ENCODE measurements at regions not wholly inside any gene's neighbourhood (a gene's known extent, or its start where the extent isn't known, plus 50 kb on each side); places are given as distances from the start of the nearest gene placed in this dataset.

- H3K27me3 ChIP-seq (ENCODE audit: control insufficient read depth, insufficient read depth, low read length), result no peaks in the 10 kb centered on the region
- WGBS (ENCODE audit: insufficient coverage, insufficient read length), result no CpG with 5 or more reads among the region's 4 CpGs
- H3K4me1 ChIP-seq (ENCODE audit: control insufficient read depth, insufficient read depth, low read length), result no peaks in the 10 kb centered on the region
- no peaks in the 10 kb centered on the region for H3K36me3 ChIP-seq (ENCODE audit: control insufficient read depth, insufficient read depth, low read length)
- no peak overlapping the region for H3K27ac ChIP-seq (ENCODE audit: low read length)
- H3K4me3 ChIP-seq (ENCODE audit: low read length), result no peak overlapping the region
- DNase-seq (ENCODE audit: low read depth, low spot score), result no peak
- no peaks in the 10 kb centered on the region for H3K9me3 ChIP-seq (ENCODE audit: control insufficient read depth, insufficient read depth, low read length)
These were observed 92.7 kb upstream of the KLF12 start for GRCh38 chr13:74226791-74227475.

GRCh38 chr13:74221752-74222151 lies 87.5 kb upstream of the KLF12 start:
- no peak for DNase-seq (ENCODE audit: low read depth, low spot score)
- WGBS (ENCODE audit: insufficient coverage, insufficient read length), result no CpG with 5 or more reads among the region's 2 CpGs
- H3K27ac ChIP-seq (ENCODE audit: low read length), result no peak overlapping the region
- H3K9me3 ChIP-seq (ENCODE audit: control insufficient read depth, insufficient read depth, low read length), result no peaks in the 10 kb centered on the region
- no peak overlapping the region for H3K4me3 ChIP-seq (ENCODE audit: low read length)
- H3K36me3 ChIP-seq (ENCODE audit: control insufficient read depth, insufficient read depth, low read length), result no peaks in the 10 kb centered on the region
- H3K27me3 ChIP-seq (ENCODE audit: control insufficient read depth, insufficient read depth, low read length), result no peaks in the 10 kb centered on the region
- H3K4me1 ChIP-seq (ENCODE audit: control insufficient read depth, insufficient read depth, low read length), result no peaks in the 10 kb centered on the region

- Histone ChIP-seq H3K36me3 (ENCODE audit: control insufficient read depth, insufficient read depth, low read length) (no peaks in the 10 kb centered on the region), H3K4me3 (ENCODE audit: low read length) (no peak overlapping the region)
- WGBS (ENCODE audit: insufficient coverage, insufficient read length), result no CpG with 5 or more reads among the region's 2 CpGs
These were observed 85.4 kb upstream of the KLF12 start for GRCh38 chr13:74219566-74219965.

GRCh38 chr13:74218291-74218690 lies 84.1 kb upstream of the KLF12 start:
- Histone ChIP-seq H3K27ac (ENCODE audit: low read length) (no peak overlapping the region), H3K36me3 (ENCODE audit: control insufficient read depth, insufficient read depth, low read length) (no peaks in the 10 kb centered on the region), H3K27me3 (ENCODE audit: control insufficient read depth, insufficient read depth, low read length) (no peaks in the 10 kb centered on the region), H3K4me3 (ENCODE audit: low read length) (no peak overlapping the region), H3K4me1 (ENCODE audit: control insufficient read depth, insufficient read depth, low read length) (no peaks in the 10 kb centered on the region), H3K9me3 (ENCODE audit: control insufficient read depth, insufficient read depth, low read length) (no peaks in the 10 kb centered on the region)
- no CpG with 5 or more reads among the region's 7 CpGs for WGBS (ENCODE audit: insufficient coverage, insufficient read length)
- DNase-seq (ENCODE audit: low read depth, low spot score), result no peak

More at GRCh38 chr13:74219566-74219965, 85.4 kb upstream of the KLF12 start:
- DNase-seq (ENCODE audit: low read depth, low spot score), result no peak
- Histone ChIP-seq H3K9me3 (ENCODE audit: control insufficient read depth, insufficient read depth, low read length) (no peaks in the 10 kb centered on the region), H3K27me3 (ENCODE audit: control insufficient read depth, insufficient read depth, low read length) (no peaks in the 10 kb centered on the region), H3K4me1 (ENCODE audit: control insufficient read depth, insufficient read depth, low read length) (no peaks in the 10 kb centered on the region), H3K27ac (ENCODE audit: low read length) (no peak overlapping the region)

- no CpG with 5 or more reads among the region's 1 CpG for WGBS (ENCODE audit: insufficient coverage, insufficient read length)
These were observed 83.6 kb upstream of the KLF12 start for GRCh38 chr13:74217811-74218210.

GRCh38 chr13:74215420-74215819 lies 81.2 kb upstream of the KLF12 start:
- Histone ChIP-seq H3K4me1 (ENCODE audit: control insufficient read depth, insufficient read depth, low read length) (no peaks in the 10 kb centered on the region), H3K36me3 (ENCODE audit: control insufficient read depth, insufficient read depth, low read length) (no peaks in the 10 kb centered on the region), H3K4me3 (ENCODE audit: low read length) (no peak overlapping the region), H3K27me3 (ENCODE audit: control insufficient read depth, insufficient read depth, low read length) (no peaks in the 10 kb centered on the region), H3K27ac (ENCODE audit: low read length) (no peak overlapping the region), H3K9me3 (ENCODE audit: control insufficient read depth, insufficient read depth, low read length) (no peaks in the 10 kb centered on the region)
- DNase-seq (ENCODE audit: low read depth, low spot score), result no peak
- no CpG with 5 or more reads among the region's 2 CpGs for WGBS (ENCODE audit: insufficient coverage, insufficient read length)

More at GRCh38 chr13:74217811-74218210, 83.6 kb upstream of the KLF12 start:
- Histone ChIP-seq H3K27me3 (ENCODE audit: control insufficient read depth, insufficient read depth, low read length) (no peaks in the 10 kb centered on the region), H3K9me3 (ENCODE audit: control insufficient read depth, insufficient read depth, low read length) (no peaks in the 10 kb centered on the region), H3K4me3 (ENCODE audit: low read length) (no peak overlapping the region), H3K36me3 (ENCODE audit: control insufficient read depth, insufficient read depth, low read length) (no peaks in the 10 kb centered on the region), H3K27ac (ENCODE audit: low read length) (no peak overlapping the region), H3K4me1 (ENCODE audit: control insufficient read depth, insufficient read depth, low read length) (no peaks in the 10 kb centered on the region)
- no peak for DNase-seq (ENCODE audit: low read depth, low spot score)

- no peak for DNase-seq (ENCODE audit: low read depth, low spot score)
- no peak overlapping the region for H3K27ac ChIP-seq (ENCODE audit: low read length)
- H3K36me3 ChIP-seq (ENCODE audit: control insufficient read depth, insufficient read depth, low read length), result no peaks in the 10 kb centered on the region
- no peak overlapping the region for H3K4me3 ChIP-seq (ENCODE audit: low read length)
- H3K9me3 ChIP-seq (ENCODE audit: control insufficient read depth, insufficient read depth, low read length), result no peaks in the 10 kb centered on the region
- no CpG with 5 or more reads among the region's 5 CpGs for WGBS (ENCODE audit: insufficient coverage, insufficient read length)
- no peaks in the 10 kb centered on the region for H3K4me1 ChIP-seq (ENCODE audit: control insufficient read depth, insufficient read depth, low read length)
- H3K27me3 ChIP-seq (ENCODE audit: control insufficient read depth, insufficient read depth, low read length), result no peaks in the 10 kb centered on the region
These were observed 80.1 kb upstream of the KLF12 start for GRCh38 chr13:74214321-74214720.

- no peaks in the 10 kb centered on the region for H3K9me3 ChIP-seq (ENCODE audit: control insufficient read depth, insufficient read depth, low read length)
- H3K4me3 ChIP-seq (ENCODE audit: low read length), result no peak overlapping the region
- H3K4me1 ChIP-seq (ENCODE audit: control insufficient read depth, insufficient read depth, low read length), result no peaks in the 10 kb centered on the region
- DNase-seq (ENCODE audit: low read depth, low spot score), result no peak
- no peaks in the 10 kb centered on the region for H3K36me3 ChIP-seq (ENCODE audit: control insufficient read depth, insufficient read depth, low read length)
- H3K27ac ChIP-seq (ENCODE audit: low read length), result no peak overlapping the region
- H3K27me3 ChIP-seq (ENCODE audit: control insufficient read depth, insufficient read depth, low read length), result no peaks in the 10 kb centered on the region
- WGBS (ENCODE audit: insufficient coverage, insufficient read length), result no CpG with 5 or more reads among the region's 4 CpGs
These were observed 76.6 kb upstream of the KLF12 start for GRCh38 chr13:74210693-74211393.

- Histone ChIP-seq H3K4me3 (ENCODE audit: low read length) (no peak overlapping the region), H3K27ac (ENCODE audit: low read length) (no peak overlapping the region), H3K36me3 (ENCODE audit: control insufficient read depth, insufficient read depth, low read length) (no peaks in the 10 kb centered on the region), H3K9me3 (ENCODE audit: control insufficient read depth, insufficient read depth, low read length) (no peaks in the 10 kb centered on the region), H3K27me3 (ENCODE audit: control insufficient read depth, insufficient read depth, low read length) (no peaks in the 10 kb centered on the region), H3K4me1 (ENCODE audit: control insufficient read depth, insufficient read depth, low read length) (no peaks in the 10 kb centered on the region)
- DNase-seq (ENCODE audit: low read depth, low spot score), result no peak
- WGBS (ENCODE audit: insufficient coverage, insufficient read length), result no CpG with 5 or more reads among the region's 1 CpG
These were observed 72.7 kb upstream of the KLF12 start for GRCh38 chr13:74206855-74207254.

- no peak for DNase-seq (ENCODE audit: low read depth, low spot score)
- Histone ChIP-seq H3K9me3 (ENCODE audit: control insufficient read depth, insufficient read depth, low read length) (no peaks in the 10 kb centered on the region), H3K4me1 (ENCODE audit: control insufficient read depth, insufficient read depth, low read length) (no peaks in the 10 kb centered on the region), H3K36me3 (ENCODE audit: control insufficient read depth, insufficient read depth, low read length) (no peaks in the 10 kb centered on the region), H3K27me3 (ENCODE audit: control insufficient read depth, insufficient read depth, low read length) (no peaks in the 10 kb centered on the region), H3K4me3 (ENCODE audit: low read length) (no peak overlapping the region), H3K27ac (ENCODE audit: low read length) (no peak overlapping the region)
- WGBS (ENCODE audit: insufficient coverage, insufficient read length), result no CpG with 5 or more reads among the region's 2 CpGs
These were observed 71.9 kb upstream of the KLF12 start for GRCh38 chr13:74206061-74206561.

Data from iPS DF 6.9 (cell line).